ENCODE measurements at regions not wholly inside any gene's neighbourhood (a gene's known extent, or its start where the extent isn't known, plus 50 kb on each side); places are given as distances from the start of the nearest gene placed in this dataset.

GRCh38 chr5:74017786-74018211 lies 391.8 kb downstream of the ARHGEF28 start:
- TF ChIP-seq FOXM1 (IDR thresholded peaks at IDR 0.05; ENCODE audit: borderline replicate concordance, low read depth) = peak; percentile 31; the same call in 1 of the 2 replicates
- TF ChIP-seq TCF12 (IDR thresholded peaks at IDR 0.05; ENCODE audit: low read depth) = peak; percentile 79; the same call in 1 of the 2 replicates
- TF ChIP-seq TEAD4 (IDR thresholded peaks at IDR 0.05) = peak; percentile 73
- TF ChIP-seq YY1 (IDR thresholded peaks at IDR 0.05; ENCODE audit: low read depth) = no peak
- no peak for TF ChIP-seq ZBTB7A (IDR thresholded peaks at IDR 0.05; ENCODE audit: low read depth)
- no peak for TF ChIP-seq REST (IDR thresholded peaks at IDR 0.05; ENCODE audit: low read depth)
- no peak for TF ChIP-seq USF1 (IDR thresholded peaks at IDR 0.05)
- TF ChIP-seq NFIC (IDR thresholded peaks at IDR 0.05) = peak; percentile 92
- no peak for TF ChIP-seq CEBPB (IDR thresholded peaks at IDR 0.05)
- peak; percentile 73; the same call in 1 of the 2 replicates for TF ChIP-seq EP300 (IDR thresholded peaks at IDR 0.05; ENCODE audit: borderline replicate concordance)
- no peak for TF ChIP-seq RAD21 (IDR thresholded peaks at IDR 0.05; ENCODE audit: low read depth)
- TF ChIP-seq MAX (IDR thresholded peaks at IDR 0.05) = no peak; the same call in 1 of the 2 replicates

- TF ChIP-seq CEBPB (IDR thresholded peaks at IDR 0.05) (no peak), CREB1 (IDR thresholded peaks at IDR 0.05; ENCODE audit: low read depth) (no peak), TAF1 (IDR thresholded peaks at IDR 0.05; ENCODE audit: low read depth) (no peak), TEAD4 (IDR thresholded peaks at IDR 0.05) (no peak), ZBTB7A (IDR thresholded peaks at IDR 0.05; ENCODE audit: low read depth) (no peak), MAX (IDR thresholded peaks at IDR 0.05) (no peak), YY1 (IDR thresholded peaks at IDR 0.05; ENCODE audit: low read depth) (no peak), USF1 (IDR thresholded peaks at IDR 0.05) (no peak), RAD21 (IDR thresholded peaks at IDR 0.05; ENCODE audit: low read depth) (no peak), NFIC (IDR thresholded peaks at IDR 0.05) (no peak)
Measured at GRCh38 chr5:74017112-74017511, 391.1 kb downstream of the ARHGEF28 start.

GRCh38 chr5:74016373-74016772 lies 390.4 kb downstream of the ARHGEF28 start:
- TF ChIP-seq RAD21 (IDR thresholded peaks at IDR 0.05; ENCODE audit: low read depth) (peak; percentile 28; the same call in 1 of the 2 replicates), ZBTB7A (IDR thresholded peaks at IDR 0.05; ENCODE audit: low read depth) (no peak)

GRCh38 chr5:74015716-74016115 lies 389.7 kb downstream of the ARHGEF28 start:
- TF ChIP-seq REST (IDR thresholded peaks at IDR 0.05; ENCODE audit: low read depth) (no peak), FOXM1 (IDR thresholded peaks at IDR 0.05; ENCODE audit: borderline replicate concordance, low read depth) (no peak), ZBTB7A (IDR thresholded peaks at IDR 0.05; ENCODE audit: low read depth) (no peak), YY1 (IDR thresholded peaks at IDR 0.05; ENCODE audit: low read depth) (no peak), RAD21 (IDR thresholded peaks at IDR 0.05; ENCODE audit: low read depth) (no peak), USF1 (IDR thresholded peaks at IDR 0.05) (no peak), TCF12 (IDR thresholded peaks at IDR 0.05; ENCODE audit: low read depth) (no peak), TEAD4 (IDR thresholded peaks at IDR 0.05) (no peak), EGR1 (IDR thresholded peaks at IDR 0.05) (no peak)

- TF ChIP-seq CEBPB (IDR thresholded peaks at IDR 0.05) (no peak), EGR1 (IDR thresholded peaks at IDR 0.05) (no peak), TEAD4 (IDR thresholded peaks at IDR 0.05) (no peak), CREB1 (IDR thresholded peaks at IDR 0.05; ENCODE audit: low read depth) (no peak), RAD21 (IDR thresholded peaks at IDR 0.05; ENCODE audit: low read depth) (no peak), TAF1 (IDR thresholded peaks at IDR 0.05; ENCODE audit: low read depth) (no peak), ZBTB7A (IDR thresholded peaks at IDR 0.05; ENCODE audit: low read depth) (no peak), USF1 (IDR thresholded peaks at IDR 0.05) (no peak), TCF12 (IDR thresholded peaks at IDR 0.05; ENCODE audit: low read depth) (no peak), REST (IDR thresholded peaks at IDR 0.05; ENCODE audit: low read depth) (no peak), EP300 (IDR thresholded peaks at IDR 0.05; ENCODE audit: borderline replicate concordance) (no peak), YY1 (IDR thresholded peaks at IDR 0.05; ENCODE audit: low read depth) (no peak), MAX (IDR thresholded peaks at IDR 0.05) (no peak), FOXM1 (IDR thresholded peaks at IDR 0.05; ENCODE audit: borderline replicate concordance, low read depth) (no peak)
Measured at GRCh38 chr5:74013222-74013621, 387.2 kb downstream of the ARHGEF28 start.
